ENCODE measurements at regions not wholly inside any gene's neighbourhood (a gene's known extent, or its start where the extent isn't known, plus 50 kb on each side); places are given as distances from the start of the nearest gene placed in this dataset.

- POLR2A ChIA-PET (ENCODE audit: low non-redundant PET): no interaction called here
- H3K27ac ChIP-seq: no peak overlapping the region
- CTCF ChIA-PET: no interaction called here
- DNase-seq (ENCODE audit: low spot score): no peak
- TF ChIP-seq, protein P1, sequence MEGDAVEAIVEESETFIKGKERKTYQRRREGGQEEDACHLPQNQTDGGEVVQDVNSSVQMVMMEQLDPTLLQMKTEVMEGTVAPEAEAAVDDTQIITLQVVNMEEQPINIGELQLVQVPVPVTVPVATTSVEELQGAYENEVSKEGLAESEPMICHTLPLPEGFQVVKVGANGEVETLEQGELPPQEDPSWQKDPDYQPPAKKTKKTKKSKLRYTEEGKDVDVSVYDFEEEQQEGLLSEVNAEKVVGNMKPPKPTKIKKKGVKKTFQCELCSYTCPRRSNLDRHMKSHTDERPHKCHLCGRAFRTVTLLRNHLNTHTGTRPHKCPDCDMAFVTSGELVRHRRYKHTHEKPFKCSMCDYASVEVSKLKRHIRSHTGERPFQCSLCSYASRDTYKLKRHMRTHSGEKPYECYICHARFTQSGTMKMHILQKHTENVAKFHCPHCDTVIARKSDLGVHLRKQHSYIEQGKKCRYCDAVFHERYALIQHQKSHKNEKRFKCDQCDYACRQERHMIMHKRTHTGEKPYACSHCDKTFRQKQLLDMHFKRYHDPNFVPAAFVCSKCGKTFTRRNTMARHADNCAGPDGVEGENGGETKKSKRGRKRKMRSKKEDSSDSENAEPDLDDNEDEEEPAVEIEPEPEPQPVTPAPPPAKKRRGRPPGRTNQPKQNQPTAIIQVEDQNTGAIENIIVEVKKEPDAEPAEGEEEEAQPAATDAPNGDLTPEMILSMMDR (conservative IDR thresholded peaks at IDR 0.05; ENCODE audit: low read depth): no peak
These were observed 307.6 kb upstream of the CDH20 start for GRCh38 chr18:61025596-61025995.

- CTCF ChIA-PET: interaction anchor here (0.6 kb wide), 2 partner anchors 31 to 722 kb away, joined by 3 read pairs; no protein-coding TSS in a partner anchor
- H3K27ac ChIP-seq: no peak overlapping the region
- TF ChIP-seq, protein P1 (conservative IDR thresholded peaks at IDR 0.05; ENCODE audit: low read depth): no peak
- DNase-seq (ENCODE audit: low spot score): no peak
- POLR2A ChIA-PET (ENCODE audit: low non-redundant PET): no interaction called here
These were observed 301.6 kb upstream of the CDH20 start for GRCh38 chr18:61031626-61032025.

DNA sequence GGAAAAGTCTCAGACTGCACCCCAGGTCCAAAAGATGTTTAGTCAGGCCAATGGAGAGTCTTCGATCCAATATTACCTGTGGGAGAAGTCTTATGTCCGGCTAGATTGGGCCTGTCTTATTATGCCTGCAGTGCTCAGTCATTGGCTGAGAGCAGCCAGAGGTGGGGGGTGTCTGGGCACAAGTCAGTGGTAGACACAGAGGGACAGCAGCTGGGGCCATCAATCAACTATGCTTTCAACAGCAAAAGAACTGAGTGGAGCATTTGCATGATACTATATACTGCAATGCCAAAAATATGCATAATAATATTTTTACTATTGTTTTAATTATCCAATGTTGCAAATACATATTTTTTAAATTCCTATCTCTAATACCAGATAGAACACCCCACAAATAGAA lies 298.6 kb upstream of the CDH20 start:
- POLR2A ChIA-PET (ENCODE audit: low non-redundant PET): no interaction called here
- TF ChIP-seq, protein P1 (conservative IDR thresholded peaks at IDR 0.05; ENCODE audit: low read depth): no peak
- CTCF ChIA-PET: no interaction called here
- no peak overlapping the region for H3K27ac ChIP-seq
- DNase-seq (ENCODE audit: low spot score): no peak

DNA sequence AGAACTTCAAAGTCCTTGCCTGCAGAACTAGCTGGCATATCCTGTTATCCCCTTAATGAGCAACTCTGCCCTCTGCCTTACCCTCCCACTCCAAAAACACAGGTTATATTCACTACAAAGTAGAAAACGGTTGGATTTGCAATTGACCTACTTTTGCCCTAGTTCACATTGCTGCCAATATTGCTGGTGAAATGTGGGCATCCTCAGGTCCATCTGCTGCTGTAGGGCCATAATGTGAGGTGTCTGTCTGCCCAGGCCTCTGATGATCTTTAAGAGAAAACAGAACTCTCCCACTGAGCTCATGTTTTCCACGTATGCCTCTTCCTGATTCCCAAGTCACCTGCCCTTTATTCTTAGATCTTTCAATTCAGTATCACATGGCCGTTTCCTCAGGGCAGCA lies 294.0 kb upstream of the CDH20 start:
- TF ChIP-seq, protein P1 (conservative IDR thresholded peaks at IDR 0.05; ENCODE audit: low read depth): no peak
- H3K27ac ChIP-seq: no peak overlapping the region
- POLR2A ChIA-PET (ENCODE audit: low non-redundant PET): no interaction called here
- CTCF ChIA-PET: interaction anchor here (0.5 to 0.7 kb wide), 3 partner anchors 402 to 1092 kb away, joined by 3 to 4 read pairs (median 3); no protein-coding TSS in a partner anchor
- no peak for DNase-seq (ENCODE audit: low spot score)

DNA sequence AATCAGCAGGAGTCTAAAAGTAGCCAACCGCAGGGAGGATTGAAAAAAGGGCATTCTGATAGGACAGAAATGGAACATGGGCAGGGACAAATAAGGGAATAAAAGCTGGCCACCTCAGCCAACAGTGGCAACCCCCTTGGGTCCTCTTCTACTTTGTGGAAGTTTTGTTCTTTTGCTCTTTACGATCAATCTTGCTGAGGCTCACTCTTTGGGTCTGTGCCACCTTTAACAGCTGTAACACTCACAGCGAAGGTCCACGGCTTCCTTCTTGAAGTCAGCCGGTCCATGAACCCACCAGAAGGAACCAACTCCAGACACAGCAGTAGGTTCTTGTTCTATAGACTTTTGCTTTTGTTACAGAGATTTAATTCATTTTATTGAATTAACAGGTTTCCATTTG lies 285.4 kb upstream of the CDH20 start:
- CTCF ChIA-PET: no interaction called here
- TF ChIP-seq, protein P1 (conservative IDR thresholded peaks at IDR 0.05; ENCODE audit: low read depth): no peak
- no peak overlapping the region for H3K27ac ChIP-seq
- POLR2A ChIA-PET (ENCODE audit: low non-redundant PET): no interaction called here
- no peak for DNase-seq (ENCODE audit: low spot score)

DNA sequence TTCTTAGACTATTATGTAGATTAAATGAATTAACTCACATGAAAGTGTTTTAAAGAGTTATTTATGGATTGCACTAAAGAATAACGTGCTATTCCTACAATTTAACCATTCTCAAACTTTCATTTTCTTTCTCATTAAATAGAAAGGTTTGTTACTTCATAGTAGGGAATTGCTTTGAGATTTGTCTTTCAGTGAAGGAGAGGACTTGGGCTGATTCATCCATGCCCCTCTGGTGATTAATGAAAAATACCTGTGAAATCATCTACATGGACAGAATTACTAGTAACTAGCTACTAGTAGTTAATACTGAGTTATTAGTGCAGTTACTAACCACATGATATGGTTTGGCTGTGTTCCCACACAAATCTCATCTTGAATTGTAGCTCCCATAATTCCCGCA lies 275.8 kb upstream of the CDH20 start:
- TF ChIP-seq, protein P1 (conservative IDR thresholded peaks at IDR 0.05; ENCODE audit: low read depth): no peak

DNA sequence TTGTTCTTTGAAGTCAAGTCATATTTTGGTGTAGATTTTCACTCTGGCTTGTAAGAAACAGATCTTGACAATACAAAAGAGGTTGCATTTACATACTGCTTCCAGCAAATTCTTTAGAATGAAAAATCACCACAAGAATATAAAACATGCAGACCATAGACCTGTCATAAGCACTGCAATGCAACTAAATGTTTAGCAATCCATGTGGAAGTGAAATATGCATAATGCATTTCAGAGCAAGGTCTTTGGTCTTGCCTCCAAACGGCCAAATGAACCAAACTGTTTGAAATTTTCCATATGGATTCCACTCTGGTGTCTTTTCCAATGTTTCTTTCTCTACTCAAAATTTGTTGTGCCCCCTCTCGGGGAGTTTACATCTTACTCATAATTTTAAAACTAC lies 271.0 kb upstream of the CDH20 start:
- no peak overlapping the region for H3K27ac ChIP-seq
- CTCF ChIA-PET: interaction anchor here (0.6 kb wide), 1 partner anchor 31 kb away, joined by 3 read pairs; no protein-coding TSS in a partner anchor
- POLR2A ChIA-PET (ENCODE audit: low non-redundant PET): no interaction called here
- no peak for DNase-seq (ENCODE audit: low spot score)
- TF ChIP-seq, protein P1 (conservative IDR thresholded peaks at IDR 0.05; ENCODE audit: low read depth): no peak

More for the DNA sequence above, 275.8 kb upstream of the CDH20 start:
- no peak for DNase-seq (ENCODE audit: low spot score)
- ChIA-PET POLR2A (ENCODE audit: low non-redundant PET) (no interaction called here), CTCF (no interaction called here)
- no peak overlapping the region for H3K27ac ChIP-seq

Data from RWPE1 (cell line).